NCI-H2227 (cell line): ENCODE measurements at regions not wholly inside any gene's neighbourhood (a gene's known extent, or its start where the extent isn't known, plus 50 kb on each side); places are given as distances from the start of the nearest gene placed in this dataset.

Experiments used
- DNase-seq: peaks from one replicate; lab custom pipeline; 2025; ENCODE audit not compliant: unreplicated experiment; lab: John Stamatoyannopoulos, UW

DNA sequence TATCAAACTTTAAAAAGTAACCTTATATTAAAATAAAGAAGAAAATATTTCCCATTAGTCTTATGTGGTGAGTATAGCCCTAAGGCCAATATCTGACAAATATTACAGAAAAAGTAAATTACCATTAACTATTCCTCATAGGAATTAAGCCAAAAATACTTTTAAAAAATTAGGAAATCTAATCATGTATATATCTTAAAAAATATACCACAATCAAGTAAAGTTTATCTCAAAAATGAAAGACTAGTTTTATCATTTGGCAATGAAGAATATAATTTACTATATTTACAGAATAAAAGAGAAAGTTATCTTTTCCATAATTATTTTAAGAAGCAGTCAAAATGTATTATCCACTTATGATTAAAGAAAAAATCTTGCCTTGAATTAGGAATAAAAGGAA, 458.8 kb upstream of the ZNF462 start:
- no peak for DNase-seq

DNA sequence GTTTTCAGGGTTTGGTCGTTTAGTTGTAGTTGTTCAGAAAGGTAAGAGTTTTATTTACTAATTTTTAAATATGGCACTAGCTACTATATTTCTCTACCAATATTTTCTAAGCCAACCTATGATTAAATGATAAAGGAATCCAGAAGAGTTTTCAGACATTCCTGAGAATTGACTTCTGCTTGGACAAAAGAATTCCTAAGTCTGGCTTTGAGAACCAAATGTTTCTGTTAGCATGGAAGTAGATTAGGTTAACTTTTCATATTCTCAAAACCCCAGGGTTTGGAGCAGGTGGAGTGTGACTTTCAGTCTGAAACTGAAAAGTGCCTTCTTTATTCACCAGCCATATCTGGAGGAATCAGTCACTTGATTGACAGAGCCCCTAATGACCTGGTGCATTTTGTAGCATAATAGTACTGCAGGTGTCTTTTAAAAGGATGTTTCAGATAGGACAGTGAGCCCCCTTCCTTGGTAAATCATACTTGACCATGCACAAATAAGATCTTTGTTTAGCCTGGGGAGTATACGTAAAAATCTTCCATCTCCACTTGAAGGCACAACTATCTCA, 457.0 kb upstream of the ZNF462 start:
- DNase-seq, result no peak

DNA sequence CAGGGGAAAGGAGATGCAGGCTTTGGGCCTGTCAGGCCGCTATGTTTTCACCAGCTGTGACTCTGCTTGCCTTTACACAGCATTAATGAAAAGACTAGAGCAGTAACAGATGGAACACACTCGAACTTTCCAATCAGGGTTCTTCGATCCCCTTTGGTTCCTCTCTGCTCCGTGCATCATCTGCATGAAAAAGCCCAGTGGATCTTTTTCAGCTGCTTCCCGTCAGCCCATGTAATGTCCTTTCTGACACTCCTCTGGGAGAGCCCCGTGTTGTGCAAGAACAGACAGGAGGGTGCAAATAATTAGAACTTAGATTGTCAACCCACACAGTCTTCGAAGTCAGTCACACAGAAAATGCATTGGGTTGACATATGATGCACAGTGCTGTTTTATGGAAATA, 448.9 kb upstream of the ZNF462 start:
- no peak for DNase-seq

DNA sequence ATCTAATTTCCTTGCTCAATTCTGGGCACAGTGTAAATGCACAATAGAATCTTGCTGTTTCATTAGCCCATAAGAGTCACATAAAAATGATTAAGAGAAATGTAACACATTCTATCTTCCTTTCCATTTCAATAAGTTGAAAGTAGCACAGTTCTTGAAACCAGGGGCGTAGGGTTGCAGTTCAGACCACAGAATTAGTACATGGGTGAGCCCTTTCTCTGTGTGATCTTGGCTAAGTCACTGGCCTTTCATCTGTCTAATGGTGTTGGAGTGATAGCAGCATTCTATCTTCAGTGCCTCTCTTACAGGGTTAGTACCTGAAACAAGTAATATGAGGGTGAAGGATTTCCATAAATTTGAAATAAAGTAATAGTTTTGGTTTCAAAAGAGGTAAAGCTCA, 445.3 kb upstream of the ZNF462 start:
- no peak for DNase-seq

DNA sequence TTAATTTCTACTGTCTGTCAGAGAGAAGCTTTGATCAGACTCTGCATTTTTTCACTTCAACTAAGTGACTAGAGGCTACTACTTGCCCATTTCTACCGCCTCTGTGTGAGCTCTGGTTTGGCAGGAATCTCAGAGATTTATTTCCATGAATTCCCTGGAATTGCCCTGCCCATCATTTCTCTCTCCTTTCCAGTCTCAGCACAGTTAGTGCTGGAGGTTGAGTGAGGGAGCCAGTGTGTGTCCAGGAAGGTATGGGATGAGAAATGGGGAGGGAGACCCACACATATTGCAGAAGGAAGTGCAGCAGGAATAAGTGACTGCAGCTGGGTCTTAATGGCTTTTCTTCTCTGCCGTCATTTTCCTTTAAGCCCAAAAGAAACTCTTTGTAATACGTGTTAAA, 443.1 kb upstream of the ZNF462 start:
- no peak for DNase-seq

DNA sequence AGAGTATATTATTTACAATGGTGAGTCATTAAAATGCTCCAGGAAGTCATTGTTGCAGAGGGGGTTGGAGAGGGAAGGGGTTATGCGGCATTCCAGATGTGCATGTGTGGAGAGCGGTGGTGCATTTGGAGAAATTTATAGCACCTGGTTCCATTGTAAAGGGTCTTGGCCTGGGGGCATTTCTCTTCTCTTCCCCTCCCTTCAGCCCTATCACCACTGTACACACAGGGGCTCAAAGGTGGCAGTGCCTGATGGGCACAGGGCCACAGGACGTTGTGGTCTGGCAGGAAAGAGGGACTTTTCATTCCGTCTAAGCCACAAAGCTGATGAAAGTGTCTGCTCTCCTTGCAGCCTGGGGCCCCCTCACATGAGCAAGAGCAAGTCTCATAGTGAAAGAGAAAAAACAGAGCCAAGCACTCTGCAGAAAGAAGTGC, 442.4 kb upstream of the ZNF462 start:
- DNase-seq, result no peak

DNA sequence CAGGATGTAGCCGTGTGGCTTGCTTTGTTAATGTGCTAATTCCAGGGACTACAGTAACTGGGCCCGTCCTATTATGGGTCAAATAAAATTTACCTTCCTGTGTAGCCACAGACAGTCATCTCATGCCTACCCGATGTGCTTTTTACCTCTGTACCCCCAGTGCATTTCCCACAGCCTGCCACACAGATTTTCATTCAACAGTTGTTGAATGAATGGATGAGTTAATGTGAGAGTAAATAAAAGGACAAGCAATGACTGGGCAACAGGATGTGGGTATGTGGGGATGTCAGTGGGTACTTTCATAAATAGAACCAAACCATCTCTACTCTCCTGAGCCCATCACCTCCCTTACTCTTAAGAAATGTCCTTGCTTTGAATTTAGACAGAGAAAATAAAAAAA, 441.2 kb upstream of the ZNF462 start:
- DNase-seq, result no peak

DNA sequence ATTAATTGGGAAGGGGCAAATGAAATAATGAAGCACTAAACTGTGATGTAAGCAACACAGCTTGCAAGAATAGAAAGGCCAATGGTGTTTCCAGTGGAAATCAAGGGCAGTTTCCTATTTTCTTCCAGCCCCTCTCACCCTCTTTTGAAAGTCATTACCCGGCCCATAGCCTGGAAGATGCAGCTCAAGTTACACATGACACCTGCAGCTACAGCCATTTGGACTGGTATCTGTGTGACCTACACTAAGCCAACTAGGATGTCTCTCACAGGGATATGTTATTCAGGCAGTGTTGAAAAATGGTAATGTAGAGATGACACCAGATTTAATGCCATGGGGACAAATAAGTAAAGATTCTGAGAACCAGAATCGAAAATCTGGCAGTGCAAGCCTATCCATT, 439.4 kb upstream of the ZNF462 start:
- DNase-seq, result no peak

DNA sequence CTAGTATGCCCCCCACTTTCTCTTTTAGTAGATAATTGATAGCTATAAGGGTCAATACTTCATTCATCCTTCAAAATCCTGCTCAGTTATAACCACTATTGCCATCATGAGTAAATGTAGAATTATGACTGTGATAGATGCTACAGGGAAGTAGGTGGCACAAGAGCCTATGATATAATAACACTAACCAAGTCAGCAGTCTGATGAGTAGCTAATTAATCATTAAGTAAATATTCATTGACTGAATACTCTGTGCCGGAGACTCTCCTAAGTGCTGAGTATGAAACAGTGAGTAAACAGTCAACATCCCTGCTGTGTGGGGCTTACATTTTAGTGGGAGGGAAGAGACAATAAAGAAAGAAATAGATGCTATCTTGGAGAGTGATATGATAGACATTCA, 430.3 kb upstream of the ZNF462 start:
- DNase-seq, result no peak

DNA sequence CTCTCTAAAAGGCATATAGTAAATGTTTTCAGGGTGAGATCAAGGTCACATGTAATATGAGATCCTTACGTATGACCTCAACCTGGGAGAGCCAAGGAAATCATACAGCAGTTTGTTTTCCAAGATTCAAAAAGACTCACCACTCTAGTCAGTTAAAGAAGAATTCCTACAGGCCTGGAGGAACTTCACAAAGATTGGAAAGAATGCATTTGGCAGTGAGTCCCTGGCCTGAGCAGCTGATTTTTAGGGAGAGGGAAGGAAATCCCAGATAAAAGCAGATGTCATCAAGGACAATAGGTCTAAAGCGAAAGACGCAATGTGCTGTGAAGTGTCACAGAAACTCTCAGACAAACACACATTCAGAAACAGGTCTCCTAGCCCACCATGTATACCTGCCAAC, 424.0 kb upstream of the ZNF462 start:
- DNase-seq, result no peak

DNA sequence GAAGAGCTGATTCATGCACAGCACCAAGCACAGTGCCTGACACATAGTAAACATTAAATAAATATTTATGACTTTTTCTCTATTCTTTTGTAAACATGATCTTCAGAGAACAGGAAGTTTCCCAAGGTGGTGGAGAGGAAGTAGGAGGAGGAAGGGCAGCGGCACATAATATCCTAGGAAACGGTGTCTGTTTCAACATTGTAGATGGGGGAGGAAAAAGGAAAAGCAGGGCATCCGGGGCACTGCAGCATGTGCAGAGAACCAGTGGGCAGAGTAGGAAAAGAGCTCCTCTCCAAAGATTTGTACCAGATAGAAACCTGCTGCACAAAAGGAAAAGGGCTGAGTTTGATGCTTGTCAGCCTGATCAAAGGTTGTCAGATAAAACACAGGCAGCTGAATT, 421.7 kb upstream of the ZNF462 start:
- DNase-seq, result no peak

DNA sequence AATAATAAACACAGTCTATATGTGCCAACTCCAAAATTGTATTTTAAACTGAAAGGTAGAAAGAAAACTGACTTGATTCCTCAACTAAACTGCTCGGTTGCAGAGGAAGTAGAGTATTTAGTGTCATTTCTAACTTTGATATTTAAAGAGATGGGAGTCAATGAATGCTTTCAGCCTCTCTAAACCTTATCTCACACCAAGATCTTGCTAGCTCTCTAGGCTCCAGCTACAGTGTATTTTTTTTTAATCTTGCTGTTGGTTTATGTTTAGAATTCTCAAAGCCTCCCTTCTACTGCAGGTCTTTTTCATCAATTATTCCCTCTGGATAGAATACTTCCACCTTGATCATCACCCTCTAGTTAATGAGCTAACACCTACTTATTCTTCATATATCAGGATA, 419.4 kb upstream of the ZNF462 start:
- DNase-seq, result no peak

DNA sequence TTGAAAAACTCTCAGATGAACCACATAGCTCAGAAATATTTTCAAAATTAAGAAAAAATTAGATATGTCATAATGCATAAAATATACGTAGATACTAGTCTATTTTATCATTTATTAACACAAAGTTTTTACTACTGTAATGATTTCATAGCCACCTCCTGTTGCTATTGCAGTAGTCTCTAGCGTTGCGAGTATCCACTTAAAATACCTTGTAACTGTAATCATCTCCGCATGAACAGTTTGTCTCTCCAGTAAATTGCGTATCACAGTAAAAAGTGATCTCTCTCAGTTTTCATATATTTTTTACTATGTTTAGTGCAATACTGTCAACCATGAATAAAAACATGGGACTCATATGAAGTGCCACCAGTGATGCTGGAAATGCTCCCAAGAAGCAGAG, 417.9 kb upstream of the ZNF462 start:
- DNase-seq, result no peak

DNA sequence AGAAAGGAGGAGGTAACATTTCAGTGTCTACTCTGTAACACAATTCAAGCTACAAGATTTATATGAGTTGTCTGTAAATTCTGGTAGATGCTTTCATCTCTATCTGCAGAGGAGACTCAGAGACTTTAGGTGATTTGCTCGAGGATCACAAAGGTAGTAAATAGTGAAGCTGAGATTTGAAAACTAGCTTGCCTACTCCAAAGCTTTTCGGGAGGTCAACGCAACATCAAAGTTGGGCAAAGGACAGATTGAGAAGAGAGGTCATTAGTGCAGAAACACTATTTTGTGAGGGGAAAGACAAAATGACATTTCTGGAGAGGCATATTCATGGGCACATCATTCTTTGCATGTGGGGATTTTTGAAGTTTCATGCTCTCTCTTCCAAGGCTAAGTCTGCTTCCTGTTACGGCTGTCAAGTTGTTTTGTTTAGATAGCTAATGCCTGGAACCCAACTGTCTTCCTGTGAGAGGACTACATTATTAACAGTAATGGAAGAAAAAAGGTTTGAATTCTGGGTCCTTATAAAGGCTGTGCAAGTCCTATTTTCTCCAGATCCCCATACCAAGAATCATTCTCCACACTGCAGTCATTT, 413.5 kb upstream of the ZNF462 start:
- no peak for DNase-seq

DNA sequence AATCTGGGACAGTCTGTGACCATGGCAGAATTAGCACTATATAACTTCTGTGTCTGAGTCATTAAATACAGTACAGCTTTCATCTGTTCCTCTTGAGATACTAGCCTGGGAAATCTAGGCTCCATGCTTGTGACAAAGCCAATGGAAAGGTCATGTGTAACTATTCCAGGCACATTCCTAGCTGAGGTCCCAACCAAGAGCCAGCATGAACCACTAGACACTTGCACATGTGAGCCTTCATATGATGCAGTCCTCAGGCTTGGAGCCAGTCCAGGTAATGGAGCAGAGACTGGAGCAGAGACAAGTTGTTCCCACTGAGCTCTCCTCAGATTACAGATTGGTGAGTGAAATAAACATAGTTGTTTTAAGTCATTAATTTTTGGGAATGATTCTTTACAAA, 412.4 kb upstream of the ZNF462 start:
- no peak for DNase-seq

DNA sequence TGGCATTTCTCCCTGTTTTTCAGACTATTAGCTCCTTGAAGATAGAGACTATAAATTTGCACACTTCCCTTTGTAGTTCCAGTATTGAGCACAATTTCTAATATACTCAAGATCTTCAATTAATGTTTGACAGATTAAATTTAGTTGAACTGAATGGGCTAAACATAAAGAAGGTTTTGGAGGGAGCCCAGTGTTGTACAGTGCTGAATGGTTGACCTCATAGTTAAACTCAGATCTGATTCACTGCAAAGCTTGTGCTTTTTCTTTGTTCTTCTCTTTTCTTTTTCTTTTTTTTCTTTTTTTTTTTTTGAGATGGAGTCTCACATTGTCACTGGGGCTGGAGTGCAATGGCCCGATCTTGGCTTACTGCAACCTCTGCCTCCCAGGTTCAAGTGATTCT, 411.7 kb upstream of the ZNF462 start:
- DNase-seq, result no peak

DNA sequence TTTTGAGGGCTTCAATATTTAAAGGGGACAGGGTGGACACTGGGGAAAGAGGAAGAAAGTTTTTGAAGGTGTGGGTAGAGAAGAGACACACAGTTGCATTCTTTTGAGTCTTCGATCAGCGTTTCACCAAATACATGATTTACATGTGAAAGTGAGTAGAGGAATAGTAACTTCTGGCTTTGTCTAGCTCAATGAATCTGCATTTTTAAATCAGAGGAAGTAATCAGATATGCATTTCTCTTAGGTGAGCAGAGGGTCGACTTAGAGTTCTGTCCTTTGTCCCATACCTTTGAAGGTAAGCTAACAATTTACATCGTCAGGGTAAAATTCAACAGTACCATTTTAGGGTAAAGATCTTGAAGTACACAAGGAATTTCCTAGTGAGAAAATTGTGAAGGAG, 406.4 kb upstream of the ZNF462 start:
- no peak for DNase-seq

DNA sequence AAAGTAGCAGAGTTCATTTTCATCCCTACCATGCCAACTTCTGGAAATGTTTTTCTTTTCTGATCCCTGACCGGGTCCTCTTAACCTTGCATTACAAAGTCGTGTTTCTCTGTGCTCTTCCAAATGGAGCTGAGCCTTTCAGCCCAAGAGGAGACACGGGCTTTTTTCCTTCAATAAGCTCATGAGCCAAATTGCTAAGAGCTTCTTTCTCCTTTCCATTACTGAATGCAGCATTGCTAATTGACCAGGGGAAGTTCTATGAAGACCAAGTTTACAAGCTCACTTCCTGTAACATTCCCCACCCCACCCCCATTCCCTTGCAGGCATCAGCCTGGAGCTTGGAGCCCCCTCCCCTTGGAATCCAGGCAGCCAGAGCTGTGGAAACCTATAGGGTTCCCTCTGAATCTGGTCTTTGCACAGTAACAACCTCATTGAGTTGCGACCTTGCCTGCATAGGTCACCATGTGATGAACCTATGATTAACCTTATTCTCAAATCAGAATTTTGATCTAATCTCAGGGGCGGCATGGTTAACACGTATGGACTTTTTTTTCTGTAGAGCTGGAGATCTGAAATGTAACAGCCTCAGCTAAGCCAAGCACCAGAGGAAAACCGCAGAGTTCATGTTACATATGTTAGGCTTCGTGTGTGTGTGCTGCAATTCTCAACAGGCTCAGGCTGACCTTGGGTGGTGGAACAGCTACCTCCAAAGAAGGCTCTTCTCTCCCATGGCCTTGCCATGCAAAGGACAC, 395.7 kb upstream of the ZNF462 start:
- DNase-seq, result no peak

DNA sequence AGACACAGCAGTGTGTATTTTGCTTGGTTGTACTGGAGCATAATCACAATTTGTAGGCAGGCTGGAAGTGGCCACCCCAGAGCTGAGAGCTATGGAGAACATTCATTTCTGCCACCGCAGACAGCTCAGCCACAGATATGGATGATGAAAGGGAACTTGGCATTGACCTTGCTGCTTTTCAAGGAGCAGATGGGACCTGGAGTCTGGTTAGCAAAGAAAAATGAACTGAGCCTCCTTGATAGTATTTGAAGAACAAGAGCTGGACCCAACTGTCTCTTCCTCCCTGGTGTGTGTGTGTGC, 395.2 kb upstream of the ZNF462 start:
- no peak for DNase-seq

DNA sequence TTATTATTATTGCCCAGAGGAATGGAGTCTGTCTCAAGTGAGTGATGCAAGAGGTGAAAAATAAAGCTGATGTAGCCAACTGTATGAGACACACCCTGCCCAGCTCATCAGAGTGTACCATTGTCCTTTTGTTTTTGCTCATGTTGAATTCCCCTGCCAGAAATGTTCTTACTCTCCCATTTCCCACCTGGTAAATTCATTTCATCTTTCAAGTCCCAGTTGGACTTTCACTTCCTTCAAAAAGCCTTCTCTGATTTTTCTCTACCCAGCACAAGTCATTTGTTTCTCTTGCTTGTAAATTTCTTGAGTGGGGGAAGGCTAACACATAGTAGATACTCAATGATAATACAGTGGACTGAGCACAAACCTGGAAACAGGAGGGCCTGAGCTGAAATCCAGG, 394.5 kb upstream of the ZNF462 start:
- no peak for DNase-seq

DNA sequence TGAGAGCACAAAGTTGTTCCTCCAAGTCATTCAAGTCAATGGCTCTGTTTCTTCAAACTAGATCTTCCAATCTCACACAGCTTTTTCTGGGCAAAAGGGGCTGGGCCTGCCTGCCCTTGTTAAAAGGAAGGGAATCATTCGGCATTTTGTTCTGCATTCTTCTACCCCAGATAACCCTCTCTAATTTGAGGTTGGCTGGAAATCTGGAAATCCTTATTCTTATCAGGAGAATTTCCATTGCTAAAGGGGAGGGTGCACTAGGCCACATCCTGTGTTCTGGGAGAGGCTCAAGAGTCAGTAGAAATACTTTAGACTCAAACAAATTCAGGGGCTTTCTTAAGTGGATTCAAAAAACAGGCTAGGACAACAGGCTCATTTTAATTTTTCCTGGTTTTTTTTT, 384.7 kb upstream of the ZNF462 start:
- DNase-seq, result no peak

DNA sequence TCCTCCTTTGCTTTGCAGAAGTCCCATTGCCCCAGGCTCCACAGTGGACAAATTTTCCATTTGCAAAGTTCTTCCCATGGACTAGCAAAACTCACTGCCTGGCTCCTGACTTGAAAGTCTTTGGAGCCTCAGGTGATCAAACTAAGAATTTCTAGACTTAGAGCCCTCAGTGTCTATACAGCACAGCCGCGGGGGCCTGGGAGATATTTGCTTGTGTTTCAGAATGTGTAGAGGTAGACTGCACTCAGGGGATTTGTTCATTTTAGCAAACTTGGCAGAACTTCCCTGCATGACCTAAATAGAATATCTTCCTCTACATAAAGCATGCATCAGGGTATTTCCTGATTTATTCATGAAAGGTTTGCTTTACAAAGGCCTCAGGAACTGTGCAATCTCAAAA, 384.2 kb upstream of the ZNF462 start:
- DNase-seq, result no peak

DNA sequence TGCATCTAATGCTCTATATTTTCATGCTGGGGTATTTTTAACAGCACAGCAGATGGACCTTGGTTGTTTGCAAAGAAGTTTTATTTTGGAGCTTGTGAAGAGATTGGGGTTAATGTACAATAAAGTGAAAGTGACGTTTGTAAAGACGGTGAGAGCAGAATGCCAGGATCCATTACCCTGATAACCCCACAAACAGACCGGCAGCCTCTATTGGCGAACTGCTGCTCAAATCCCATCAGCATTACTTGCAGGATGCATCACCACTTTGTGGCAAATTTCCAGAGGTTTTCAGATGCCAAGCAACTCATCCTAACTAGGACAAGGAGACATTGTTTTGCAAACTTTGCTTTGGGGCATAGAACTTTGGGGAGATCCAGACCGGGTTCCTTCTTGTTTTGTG, 383.3 kb upstream of the ZNF462 start:
- DNase-seq, result no peak
